Natural killer cell (primary cell): ENCODE measurements at regions not wholly inside any gene's neighbourhood (a gene's known extent, or its start where the extent isn't known, plus 50 kb on each side); places are given as distances from the start of the nearest gene placed in this dataset.

Experiments
- ATAC-seq, 3 donors: fragments of 150-1000 bp in 2 of 3; fragments of 200-7000 bp in 1 of 3; cut with Tn5 transposase; 1 replicate in 1 of 3; 2 replicates in 2 of 3; pipeline ENCODE4 v1.10.0; 2021; ENCODE audit warnings: mild to moderate bottlenecking in 2 of 3, moderate library complexity in 2 of 3
- DNase-seq, 2 donors: peaks; one replicate each; pipeline versions ENCODE4 v3.0.0 to v3.0.0-alpha.2; 2013 to 2021; ENCODE audit warnings: mixed read lengths in 1 of 2
- H3K27ac ChIP-seq: one replicate; pipeline ENCODE4 v1.5.1; 2013; ENCODE audit warnings: mild to moderate bottlenecking, low read length
- H3K27me3 ChIP-seq: one replicate; pipeline ENCODE4 v1.6.1; 2013; ENCODE audit warnings: low read length; ENCODE audit not compliant: control insufficient read depth, insufficient read depth
- H3K36me3 ChIP-seq: one replicate; pipeline ENCODE4 v1.6.1; 2013; ENCODE audit warnings: low read length; ENCODE audit not compliant: control insufficient read depth, insufficient read depth
- H3K4me1 ChIP-seq: one replicate; pipeline ENCODE4 v1.6.1; 2013; ENCODE audit warnings: low read length; ENCODE audit not compliant: control insufficient read depth, insufficient read depth
- H3K4me3 ChIP-seq: one replicate; pipeline ENCODE4 v1.5.1; 2013; ENCODE audit warnings: low read length
- H3K9me3 ChIP-seq: one replicate; pipeline ENCODE4 v1.6.1; 2013; ENCODE audit warnings: low read length; ENCODE audit not compliant: control insufficient read depth, insufficient read depth
- H3K27ac Mint-ChIP-seq, 2 donors: one replicate each; pipeline ENCODE4 v1.8.0; 2022; ENCODE audit warnings: mild to moderate bottlenecking in 2 of 2, mixed read lengths in 2 of 2, moderate library complexity in 1 of 2
- H3K27me3 Mint-ChIP-seq, 2 donors: one replicate each; pipeline ENCODE4 v1.8.0; 2022; ENCODE audit warnings: low read depth in 2 of 2, mixed read lengths in 2 of 2
- H3K36me3 Mint-ChIP-seq: one replicate; pipeline ENCODE4 v1.8.0; 2022; ENCODE audit warnings: mixed read lengths
- H3K4me1 Mint-ChIP-seq, 2 donors: one replicate each; pipeline ENCODE4 v1.8.0; 2022; ENCODE audit warnings: mixed read lengths in 2 of 2
- H3K4me3 Mint-ChIP-seq: one replicate; pipeline ENCODE4 v1.8.0; 2022; ENCODE audit warnings: mild to moderate bottlenecking, moderate library complexity, mixed read lengths
- H3K9me3 Mint-ChIP-seq, 2 donors: one replicate each; pipeline ENCODE4 v1.8.0; 2022; ENCODE audit warnings: mixed read lengths in 2 of 2
- CTCF ChIP-seq: fragments of 200-600 bp; IDR thresholded peaks from one replicate; pipeline ENCODE4 v1.8.0; 2022; ENCODE audit warnings: antibody characterized with exemption
- WGBS: methylation state at CpG from one replicate; pipeline ENCODE4 v1.1.7; 2013; ENCODE audit warnings: missing lambda C conversion rate; ENCODE audit not compliant: insufficient coverage; 5-methylcytosine and 5-hydroxymethylcytosine counted together
- intact Hi-C: fragments of 100-400 bp; cut with micrococcal nuclease; formaldehyde crosslinking; loops from one replicate; pipeline ENCODE4 v1.14.2; 2022

- H3K27ac Mint-ChIP-seq, result no peak overlapping the region
- no peak for ATAC-seq
- no peak overlapping the region for H3K4me3 ChIP-seq
- H3K36me3 Mint-ChIP-seq, result peaks cover 11% of the 10 kb centered on the region
- 98% methylated on average over 3 of the region's 3 CpGs for WGBS
- peaks cover 5% of the 10 kb centered on the region for H3K27me3 ChIP-seq
- H3K4me1 Mint-ChIP-seq, result no peaks in the 10 kb centered on the region
- peaks cover 2 to 6% of the 10 kb centered on the region in 2 donors for H3K9me3 Mint-ChIP-seq
- no peaks in the 10 kb centered on the region for H3K9me3 ChIP-seq
- DNase-seq, result no peak
- H3K4me1 ChIP-seq, result no peaks in the 10 kb centered on the region
- peaks cover 35 to 49% of the 10 kb centered on the region in 2 donors for H3K27me3 Mint-ChIP-seq
- intact Hi-C loops, result no loop called here
- no peak for TF ChIP-seq CTCF
- no peaks in the 10 kb centered on the region for H3K36me3 ChIP-seq
- H3K27ac ChIP-seq, result no peak overlapping the region
- H3K4me3 Mint-ChIP-seq, result no peak overlapping the region
These were observed 149.3 kb upstream of the MTAP start for GRCh38 chr9:21653091-21653490.

GRCh38 chr9:21653589-21653988 is 148.8 kb upstream of the MTAP start:
- Histone ChIP-seq H3K27ac (no peak overlapping the region), H3K27me3 (peaks cover 5% of the 10 kb centered on the region), H3K36me3 (no peaks in the 10 kb centered on the region), H3K9me3 (no peaks in the 10 kb centered on the region), H3K4me1 (no peaks in the 10 kb centered on the region), H3K4me3 (no peak overlapping the region)
- Mint-ChIP-seq H3K36me3 (peaks cover 9% of the 10 kb centered on the region), H3K9me3 (peaks cover 2 to 5% of the 10 kb centered on the region in 2 donors), H3K27ac (no peak overlapping the region), H3K4me1 (no peaks in the 10 kb centered on the region), H3K27me3 (peaks cover 39 to 49% of the 10 kb centered on the region in 2 donors), H3K4me3 (no peak overlapping the region)
- no peak for TF ChIP-seq CTCF
- no CpG with 5 or more reads among the region's 1 CpG for WGBS
- intact Hi-C loops, result no loop called here
- DNase-seq (no peak), ATAC-seq (no peak)

- Histone ChIP-seq H3K4me1 (no peaks in the 10 kb centered on the region), H3K9me3 (no peaks in the 10 kb centered on the region), H3K36me3 (no peaks in the 10 kb centered on the region), H3K27me3 (peaks cover 5% of the 10 kb centered on the region), H3K27ac (no peak overlapping the region), H3K4me3 (no peak overlapping the region)
- Mint-ChIP-seq H3K36me3 (no peaks in the 10 kb centered on the region), H3K4me1 (no peaks in the 10 kb centered on the region), H3K27me3 (peaks cover 25 to 46% of the 10 kb centered on the region in 2 donors), H3K27ac (no peak overlapping the region), H3K9me3 (no peaks in the 10 kb centered on the region), H3K4me3 (no peak overlapping the region)
- TF ChIP-seq CTCF, result no peak
- DNase-seq (no peak), ATAC-seq (no peak)
- intact Hi-C loops, result no loop called here
- WGBS, result 100% methylated on average over 2 of the region's 2 CpGs
These were observed 145.4 kb upstream of the MTAP start for GRCh38 chr9:21656776-21657674.
